A673 (cell line): ENCODE measurements at regions not wholly inside any gene's neighbourhood (a gene's known extent, or its start where the extent isn't known, plus 50 kb on each side); places are given as distances from the start of the nearest gene placed in this dataset.

Experiments used
- BruUV-seq: library from RNA; stranded (reverse); fragments of 400-500 nt; replicated peaks from 2 replicates; lab custom pipeline; 2021; lab: Mats Ljungman, UMichigan
- CTCF ChIA-PET: fragments of 300-600 bp; sonication (Branson Sonifier 250); formaldehyde crosslinking; loops from one replicate; lab custom pipeline; 2022; ENCODE audit warnings: antibody characterized with exemption; lab: Charles Lee
- POLR2A ChIA-PET: fragments of 300-600 bp; sonication (Branson Sonifier 250); formaldehyde crosslinking; loops from one replicate; lab custom pipeline; 2022; ENCODE audit warnings: antibody characterized with exemption; ENCODE audit not compliant: low non-redundant PET; lab: Charles Lee
- DNase-seq: peaks from one replicate; pipeline ENCODE4 v3.0.0-alpha.2; 2015; ENCODE audit warnings: low spot score
- H3K27ac ChIP-seq: fragments of 200-600 bp; sonication (generic); 2 replicates; pipeline ENCODE4 v1.5.1; 2016; ENCODE audit warnings: mixed run types, low read depth, mild to moderate bottlenecking, mixed read lengths, antibody characterized with exemption, low read length; ENCODE audit not compliant: poor library complexity, severe bottlenecking
- H3K27me3 ChIP-seq: fragments of 200-600 bp; sonication (generic); replicated peaks from 2 replicates; pipeline ENCODE4 v1.6.1; 2017; ENCODE audit warnings: mixed run types, low read depth, mild to moderate bottlenecking, mixed read lengths, antibody characterized with exemption, low read length; ENCODE audit not compliant: insufficient read depth, poor library complexity
- H3K36me3 ChIP-seq: fragments of 200-600 bp; sonication (generic); 2 replicates; pipeline ENCODE4 v1.6.1; 2016; ENCODE audit warnings: mixed run types, mild to moderate bottlenecking, mixed read lengths, antibody characterized with exemption, low read length; ENCODE audit not compliant: insufficient read depth, poor library complexity, severe bottlenecking
- H3K4me1 ChIP-seq: fragments of 200-600 bp; sonication (generic); 2 replicates; pipeline ENCODE4 v1.6.1; 2017; ENCODE audit warnings: mixed run types, mild to moderate bottlenecking, mixed read lengths, antibody characterized with exemption, low read length; ENCODE audit not compliant: insufficient read depth, poor library complexity, severe bottlenecking
- H3K4me3 ChIP-seq: fragments of 200-600 bp; sonication (generic); 2 replicates; pipeline ENCODE4 v1.5.1; 2016; ENCODE audit warnings: low read depth, mixed run types, mild to moderate bottlenecking, mixed read lengths, low read length; ENCODE audit not compliant: poor library complexity, severe bottlenecking
- H3K9me3 ChIP-seq: fragments of 200-600 bp; sonication (generic); 2 replicates; pipeline ENCODE4 v1.6.1; 2016; ENCODE audit warnings: mixed run types, low read depth, mild to moderate bottlenecking, mixed read lengths, antibody characterized with exemption, low read length; ENCODE audit not compliant: poor library complexity, severe bottlenecking
- CTCF ChIP-seq: fragments of 300-800, 200-600 bp; sonication (generic); conservative IDR thresholded peaks from 2 replicates; pipeline ENCODE4 v1.5.1; 2017; ENCODE audit warnings: low read depth, mild to moderate bottlenecking, antibody characterized with exemption, low read length, moderate library complexity, mixed read lengths
- EZH2 ChIP-seq: fragments of 200-600 bp; sonication (generic); IDR thresholded peaks from 2 replicates; pipeline ENCODE4 v1.6.1; 2017; ENCODE audit warnings: borderline replicate concordance, low read depth, mild to moderate bottlenecking, mixed read lengths, antibody characterized with exemption, low read length; ENCODE audit not compliant: poor library complexity, severe bottlenecking
- intact Hi-C: fragments of 100-400 bp; cut with micrococcal nuclease; formaldehyde crosslinking; loops from one replicate; pipeline ENCODE4 v1.10.0; 2022; ENCODE audit not compliant: unreplicated experiment

GRCh38 chr10:107383357-107383756 is 218.9 kb upstream of the SORCS1 start:
- H3K36me3 ChIP-seq: no peaks in the 10 kb centered on the region
- TF ChIP-seq EZH2 (no peak), CTCF (no peak)
- no peak overlapping the region for H3K27ac ChIP-seq
- no peaks in the 10 kb centered on the region for H3K9me3 ChIP-seq
- intact Hi-C loops: no loop called here
- H3K4me1 ChIP-seq: no peaks in the 10 kb centered on the region
- CTCF ChIA-PET: no interaction called here
- BruUV-seq: no TSS peak
- POLR2A ChIA-PET: no interaction called here
- H3K4me3 ChIP-seq: no peak overlapping the region
- DNase-seq: no peak
- H3K27me3 ChIP-seq: no peaks in the 10 kb centered on the region

- intact Hi-C loops: no loop called here
- Histone ChIP-seq H3K36me3 (no peaks in the 10 kb centered on the region), H3K4me3 (no peak overlapping the region), H3K9me3 (no peaks in the 10 kb centered on the region), H3K27ac (no peak overlapping the region), H3K27me3 (no peaks in the 10 kb centered on the region), H3K4me1 (peaks cover under 1% of the 10 kb centered on the region)
- ChIA-PET CTCF (no interaction called here), POLR2A (no interaction called here)
- DNase-seq: no peak
- BruUV-seq: no TSS peak
- TF ChIP-seq CTCF (no peak), EZH2 (no peak)
Measured at GRCh38 chr10:107379601-107380000, 215.1 kb upstream of the SORCS1 start.

- no peaks in the 10 kb centered on the region for H3K27me3 ChIP-seq
- ChIA-PET CTCF (no interaction called here), POLR2A (no interaction called here)
- peaks cover 4% of the 10 kb centered on the region for H3K4me1 ChIP-seq
- TF ChIP-seq EZH2 (no peak), CTCF (no peak)
- H3K4me3 ChIP-seq: no peak overlapping the region
- H3K9me3 ChIP-seq: no peaks in the 10 kb centered on the region
- no peaks in the 10 kb centered on the region for H3K36me3 ChIP-seq
- no peak overlapping the region for H3K27ac ChIP-seq
- peak; percentile 4 for DNase-seq
- intact Hi-C loops: no loop called here
- BruUV-seq: no TSS peak
Measured at GRCh38 chr10:107371801-107372200, 207.3 kb upstream of the SORCS1 start.
